ENCODE measurements at regions not wholly inside any gene's neighbourhood (a gene's known extent, or its start where the extent isn't known, plus 50 kb on each side); places are given as distances from the start of the nearest gene placed in this dataset.

DNA sequence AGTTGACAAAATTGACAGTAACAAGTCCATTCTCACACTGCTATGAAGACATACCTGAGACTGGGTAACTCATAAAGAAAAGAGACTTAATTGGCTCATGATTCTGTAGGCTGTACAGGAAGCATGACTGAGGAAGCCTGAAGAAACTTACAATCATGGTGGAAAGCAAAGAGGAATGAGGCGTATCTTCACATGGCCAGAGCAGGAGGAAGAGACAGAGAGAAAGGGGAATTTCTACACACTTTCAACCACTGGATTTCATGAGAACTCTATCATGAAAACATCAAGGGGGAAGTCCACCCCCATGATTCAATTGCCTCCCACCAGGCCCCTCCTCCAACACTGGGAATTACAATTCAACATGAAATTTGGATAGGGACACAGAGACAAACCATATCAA is 758.4 kb upstream of the SLITRK1 start:
- TF ChIP-seq, protein P1, sequence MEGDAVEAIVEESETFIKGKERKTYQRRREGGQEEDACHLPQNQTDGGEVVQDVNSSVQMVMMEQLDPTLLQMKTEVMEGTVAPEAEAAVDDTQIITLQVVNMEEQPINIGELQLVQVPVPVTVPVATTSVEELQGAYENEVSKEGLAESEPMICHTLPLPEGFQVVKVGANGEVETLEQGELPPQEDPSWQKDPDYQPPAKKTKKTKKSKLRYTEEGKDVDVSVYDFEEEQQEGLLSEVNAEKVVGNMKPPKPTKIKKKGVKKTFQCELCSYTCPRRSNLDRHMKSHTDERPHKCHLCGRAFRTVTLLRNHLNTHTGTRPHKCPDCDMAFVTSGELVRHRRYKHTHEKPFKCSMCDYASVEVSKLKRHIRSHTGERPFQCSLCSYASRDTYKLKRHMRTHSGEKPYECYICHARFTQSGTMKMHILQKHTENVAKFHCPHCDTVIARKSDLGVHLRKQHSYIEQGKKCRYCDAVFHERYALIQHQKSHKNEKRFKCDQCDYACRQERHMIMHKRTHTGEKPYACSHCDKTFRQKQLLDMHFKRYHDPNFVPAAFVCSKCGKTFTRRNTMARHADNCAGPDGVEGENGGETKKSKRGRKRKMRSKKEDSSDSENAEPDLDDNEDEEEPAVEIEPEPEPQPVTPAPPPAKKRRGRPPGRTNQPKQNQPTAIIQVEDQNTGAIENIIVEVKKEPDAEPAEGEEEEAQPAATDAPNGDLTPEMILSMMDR (IDR thresholded peaks at IDR 0.05 in 8 of 11, conservative IDR thresholded peaks at IDR 0.05 in 3 of 11): no peak
- TF ChIP-seq POLR2AphosphoS5 (IDR thresholded peaks at IDR 0.05): no peak
- TF ChIP-seq POLR2A (IDR thresholded peaks at IDR 0.05): no peak
